Transverse colon (tissue), 4 donors: ENCODE measurements at regions not wholly inside any gene's neighbourhood (a gene's known extent, or its start where the extent isn't known, plus 50 kb on each side); places are given as distances from the start of the nearest gene placed in this dataset.

Experiments
- DNase-seq: peaks from one replicate; pipeline ENCODE4 v3.0.0-alpha.2; 2019
- H3K27ac ChIP-seq, 4 donors: fragments of 200-600 bp; sonication (generic); 2 replicates each; pipeline ENCODE4 v1.5.1; 2016 to 2018; ENCODE audit warnings: inconsistent platforms in 4 of 4
- H3K27me3 ChIP-seq: fragments of 200-600 bp; sonication (generic); 2 replicates; pipeline ENCODE4 v1.5.1; 2017; ENCODE audit warnings: inconsistent platforms
- H3K36me3 ChIP-seq, 4 donors: fragments of 200-600 bp; sonication (generic); 2 replicates each; pipeline ENCODE4 v1.5.1; 2017 to 2019; ENCODE audit warnings: inconsistent platforms in 4 of 4
- H3K4me1 ChIP-seq, 4 donors: fragments of 200-600 bp; sonication (generic); 2 replicates each; pipeline ENCODE4 v1.5.1; 2017 to 2020; ENCODE audit warnings: inconsistent platforms in 4 of 4
- H3K4me3 ChIP-seq, 4 donors: fragments of 200-600 bp; sonication (generic); 1 replicate in 1 of 4; 2 replicates in 3 of 4; pipeline versions ENCODE4 v1.5.1 to v1.6.1; 2017 to 2019; ENCODE audit warnings: inconsistent platforms in 4 of 4
- H3K9me3 ChIP-seq, 2 donors: fragments of 200-600 bp; sonication (generic); 2 replicates each; pipeline ENCODE4 v1.5.1; 2017 to 2019; ENCODE audit warnings: inconsistent platforms in 2 of 2
- EP300 ChIP-seq: sonication (generic); formaldehyde crosslinking; IDR thresholded peaks from one replicate; pipeline ENCODE4 v1.6.1; 2017; ENCODE audit warnings: antibody characterized with exemption, low read depth
- POLR2A ChIP-seq: fragments of 450-650 bp; IDR thresholded peaks from one replicate; pipeline ENCODE4 v1.6.1; 2016; ENCODE audit warnings: antibody characterized with exemption, mild to moderate bottlenecking, moderate library complexity
- POLR2AphosphoS5 ChIP-seq, 3 donors: sonication (generic); formaldehyde crosslinking; IDR thresholded peaks; one replicate each; pipeline ENCODE4 v1.6.1; 2016; ENCODE audit warnings: antibody characterized with exemption in 3 of 3
- WGBS, 2 donors: methylation state at CpG; one replicate each; pipeline ENCODE4 v1.1.5; 2018; ENCODE audit warnings: low coverage in 1 of 2; 5-methylcytosine and 5-hydroxymethylcytosine counted together
- in situ Hi-C, 4 donors: fragments of 200-750 bp; cut with MboI; loops; one replicate each; pipeline versions ENCODE4 v1.15.0 to v1.15.1; 2017; ENCODE audit warnings: low sequenced_read_pairs in 3 of 4, low pct_ligation_motif_present in 1 of 4, low pct_unique_long_range_greater_than_20kb in 1 of 4
- intact Hi-C: fragments of 100-400 bp; cut with DNase I; formaldehyde crosslinking; loops from one replicate; pipeline ENCODE4 v1.15.1; 2023; ENCODE audit warnings: low total_unique reads
- TF ChIP-seq, protein P1 (sequence below), 5 experiments: fragments of 200-600 bp in 3 of 5; fragments of 450-650 bp in 2 of 5; sonication (generic) in 3 of 5; IDR thresholded peaks; 1 replicate in 2 of 5; 2 replicates in 3 of 5; pipeline ENCODE4 v1.5.1; 2016 to 2017; ENCODE audit warnings: antibody characterized with exemption in 5 of 5, inconsistent platforms in 3 of 5, mild to moderate bottlenecking in 2 of 5, moderate library complexity in 1 of 5

DNA sequence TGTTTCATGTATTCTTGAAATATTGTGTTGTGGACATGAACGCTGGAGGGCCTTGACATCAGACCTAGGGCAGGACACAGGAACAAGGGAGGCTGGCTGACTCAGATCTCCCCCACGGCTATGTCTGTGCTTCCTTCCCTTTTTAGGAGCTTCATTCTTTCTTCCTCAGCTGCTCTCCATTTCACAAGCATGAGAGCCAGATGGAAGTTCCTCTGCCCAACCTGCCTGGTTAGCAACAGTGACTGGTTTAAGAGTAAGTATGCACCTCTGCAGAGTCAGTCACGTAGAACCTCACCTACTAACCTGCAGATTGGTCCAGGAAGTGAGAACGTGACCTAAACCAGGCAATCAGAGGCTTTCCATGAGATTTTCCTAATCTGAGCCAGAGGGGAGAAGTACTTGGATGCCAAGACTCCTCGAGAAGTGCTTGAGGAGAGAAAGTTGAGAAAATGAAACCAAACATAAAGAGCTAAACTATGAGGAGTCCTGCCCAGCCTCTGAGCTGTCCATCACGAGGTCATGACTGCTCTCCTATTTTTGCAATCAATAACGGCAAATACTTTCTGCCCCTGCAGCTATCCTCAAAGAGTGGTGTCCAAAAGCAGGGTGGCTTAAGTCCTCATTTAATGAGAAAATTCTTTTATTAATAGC, 465.2 kb upstream of the CITED2 start:
- intact Hi-C loops: no loop called here
- Histone ChIP-seq H3K9me3 (no peaks in the 10 kb centered on the region), H3K4me1 (peaks cover 0 to 14% (median 7%) of the 10 kb centered on the region in 4 donors), H3K4me3 (no peak overlapping the region), H3K27ac (peak overlapping the region in 3 of 4 donors; percentile 7 to 45 (median 21)), H3K36me3 (no peaks in the 10 kb centered on the region), H3K27me3 (no peaks in the 10 kb centered on the region)
- in situ Hi-C loops: no loop called here
- 68 to 82% methylated on average over 5 to 7 of the region's 7 CpGs for WGBS, 2 donors
- no peak for DNase-seq
- TF ChIP-seq POLR2A: no peak
- no peak for TF ChIP-seq EP300
- TF ChIP-seq, protein P1, sequence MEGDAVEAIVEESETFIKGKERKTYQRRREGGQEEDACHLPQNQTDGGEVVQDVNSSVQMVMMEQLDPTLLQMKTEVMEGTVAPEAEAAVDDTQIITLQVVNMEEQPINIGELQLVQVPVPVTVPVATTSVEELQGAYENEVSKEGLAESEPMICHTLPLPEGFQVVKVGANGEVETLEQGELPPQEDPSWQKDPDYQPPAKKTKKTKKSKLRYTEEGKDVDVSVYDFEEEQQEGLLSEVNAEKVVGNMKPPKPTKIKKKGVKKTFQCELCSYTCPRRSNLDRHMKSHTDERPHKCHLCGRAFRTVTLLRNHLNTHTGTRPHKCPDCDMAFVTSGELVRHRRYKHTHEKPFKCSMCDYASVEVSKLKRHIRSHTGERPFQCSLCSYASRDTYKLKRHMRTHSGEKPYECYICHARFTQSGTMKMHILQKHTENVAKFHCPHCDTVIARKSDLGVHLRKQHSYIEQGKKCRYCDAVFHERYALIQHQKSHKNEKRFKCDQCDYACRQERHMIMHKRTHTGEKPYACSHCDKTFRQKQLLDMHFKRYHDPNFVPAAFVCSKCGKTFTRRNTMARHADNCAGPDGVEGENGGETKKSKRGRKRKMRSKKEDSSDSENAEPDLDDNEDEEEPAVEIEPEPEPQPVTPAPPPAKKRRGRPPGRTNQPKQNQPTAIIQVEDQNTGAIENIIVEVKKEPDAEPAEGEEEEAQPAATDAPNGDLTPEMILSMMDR (IDR thresholded peaks at IDR 0.05): no peak
- TF ChIP-seq POLR2AphosphoS5 (IDR thresholded peaks at IDR 0.05): no peak

DNA sequence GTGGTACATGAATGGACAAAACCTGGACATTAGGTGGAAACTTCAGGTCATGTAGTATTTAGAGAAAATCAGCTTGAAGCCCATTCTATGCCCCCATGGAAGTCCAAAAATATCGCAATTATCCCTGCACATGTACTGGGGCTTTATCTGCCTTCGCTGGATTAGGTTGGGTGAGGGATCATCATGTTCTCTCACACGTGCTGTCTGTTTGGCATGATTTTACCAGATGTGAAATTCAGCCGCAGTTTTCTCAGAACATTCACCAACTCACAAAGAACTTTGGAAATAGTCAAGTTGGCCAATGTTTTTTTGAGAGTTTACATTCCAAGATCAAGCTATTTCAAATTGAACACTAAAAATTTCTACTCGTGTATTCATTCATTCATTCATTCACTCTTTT, 459.8 kb upstream of the CITED2 start:
- Histone ChIP-seq H3K4me1 (no peaks in the 10 kb centered on the region), H3K27ac (no peak overlapping the region), H3K9me3 (no peaks in the 10 kb centered on the region), H3K4me3 (no peak overlapping the region), H3K27me3 (no peaks in the 10 kb centered on the region), H3K36me3 (no peaks in the 10 kb centered on the region)
- 84 to 100% methylated on average over 2 to 5 of the region's 5 CpGs for WGBS, 2 donors
- in situ Hi-C loops: no loop called here
- intact Hi-C loops: no loop called here
- TF ChIP-seq EP300: no peak
- no peak for TF ChIP-seq POLR2A
- TF ChIP-seq, protein P1 (IDR thresholded peaks at IDR 0.05): no peak
- no peak for TF ChIP-seq POLR2AphosphoS5 (IDR thresholded peaks at IDR 0.05)
- no peak for DNase-seq

DNA sequence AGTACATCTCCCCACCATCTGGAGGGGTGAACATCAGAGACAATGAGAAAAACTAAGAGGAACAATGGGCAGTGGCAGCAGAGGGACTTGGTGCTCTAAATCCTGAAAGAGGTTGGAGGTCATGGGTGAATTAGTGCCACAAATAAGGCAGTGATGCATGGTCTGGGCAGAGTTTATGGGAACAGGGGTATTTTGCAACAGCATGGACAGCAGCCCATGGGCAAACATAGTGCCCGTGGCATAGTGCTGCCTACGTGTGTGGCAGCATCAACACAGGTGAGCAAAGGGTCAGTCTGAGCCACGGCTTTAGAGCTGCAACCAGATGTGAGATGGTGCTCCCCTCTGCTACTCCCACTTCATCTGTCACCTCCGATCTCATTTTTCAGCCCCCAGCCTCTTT, 459.1 kb upstream of the CITED2 start:
- H3K4me1 ChIP-seq: no peaks in the 10 kb centered on the region
- H3K27ac ChIP-seq: no peak overlapping the region
- H3K36me3 ChIP-seq: no peaks in the 10 kb centered on the region
- TF ChIP-seq POLR2AphosphoS5 (IDR thresholded peaks at IDR 0.05) (no peak), EP300 (no peak), POLR2A (no peak)
- TF ChIP-seq, protein P1 (IDR thresholded peaks at IDR 0.05): no peak
- no peak overlapping the region for H3K4me3 ChIP-seq
- in situ Hi-C loops: no loop called here
- H3K27me3 ChIP-seq: no peaks in the 10 kb centered on the region
- DNase-seq: no peak
- no peaks in the 10 kb centered on the region for H3K9me3 ChIP-seq
- WGBS, 2 donors: 80 to 92% methylated on average over 2 to 4 of the region's 4 CpGs
- intact Hi-C loops: no loop called here

DNA sequence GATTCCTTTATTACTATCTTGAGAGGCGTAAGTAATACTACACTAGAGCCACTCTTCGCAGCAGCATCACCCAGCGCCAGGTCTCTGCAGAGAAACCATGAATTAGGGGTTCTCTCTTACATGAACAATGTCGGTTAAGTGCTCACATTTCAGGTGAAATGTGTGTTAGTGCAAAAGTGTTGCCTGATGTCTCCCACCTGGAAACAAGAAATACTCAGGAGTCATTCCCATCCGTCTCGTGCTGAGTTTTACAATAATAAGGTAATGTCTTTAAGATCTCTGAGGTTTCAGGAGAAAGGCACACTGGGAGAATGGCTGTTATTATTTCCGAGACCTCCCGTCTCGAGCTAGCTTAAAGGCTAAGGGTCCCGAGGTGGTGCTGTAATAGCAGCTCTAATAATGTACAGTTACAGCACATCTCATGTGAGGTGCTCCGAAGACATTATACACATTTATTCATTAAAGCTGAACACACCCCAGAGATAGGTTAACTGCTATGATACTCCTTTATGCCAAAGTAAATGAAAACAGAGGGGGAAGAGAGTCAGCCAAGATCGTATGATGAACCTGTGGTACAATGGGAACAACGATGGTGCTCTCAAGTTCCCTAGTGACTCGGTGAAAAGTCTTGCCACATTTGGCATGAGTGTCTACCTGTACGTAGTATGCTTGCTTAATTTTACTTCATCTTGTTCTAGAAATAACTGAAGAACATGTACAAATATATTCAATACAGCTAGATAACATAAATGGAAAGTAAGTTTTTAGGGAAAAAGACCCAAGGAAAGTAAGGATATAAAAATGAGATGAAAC, 458.3 kb upstream of the CITED2 start:
- intact Hi-C loops (no loop called here), in situ Hi-C loops (no loop called here)
- 88 to 93% methylated on average over 10 to 15 of the region's 15 CpGs for WGBS, 2 donors

More for the DNA sequence above, 458.3 kb upstream of the CITED2 start:
- no peak overlapping the region for H3K4me3 ChIP-seq
- H3K27ac ChIP-seq: no peak overlapping the region
- H3K4me1 ChIP-seq: no peaks in the 10 kb centered on the region
- TF ChIP-seq POLR2AphosphoS5 (IDR thresholded peaks at IDR 0.05): no peak
- no peak for TF ChIP-seq POLR2A
- TF ChIP-seq, protein P1 (IDR thresholded peaks at IDR 0.05): no peak
- no peaks in the 10 kb centered on the region for H3K9me3 ChIP-seq
- H3K27me3 ChIP-seq: no peaks in the 10 kb centered on the region
- DNase-seq: no peak
- no peaks in the 10 kb centered on the region for H3K36me3 ChIP-seq
